C4-2B (cell line): ENCODE measurements at regions not wholly inside any gene's neighbourhood (a gene's known extent, or its start where the extent isn't known, plus 50 kb on each side); places are given as distances from the start of the nearest gene placed in this dataset.

ENCODE experiments used
- CTCF ChIP-seq: fragments of 450-650 bp; conservative IDR thresholded peaks from 2 replicates; pipeline ENCODE4 v1.5.1; 2017; ENCODE audit warnings: mild to moderate bottlenecking
- ZFX ChIP-seq: fragments of 450-650 bp; IDR thresholded peaks from 2 replicates; pipeline ENCODE4 v1.6.1; 2017

GRCh38 chr12:33116284-33116683 is 219.7 kb upstream of the PKP2 start:
- TF ChIP-seq CTCF = no peak
- no peak for TF ChIP-seq ZFX
